Testis (tissue), 2 donors: ENCODE measurements at regions not wholly inside any gene's neighbourhood (a gene's known extent, or its start where the extent isn't known, plus 50 kb on each side); places are given as distances from the start of the nearest gene placed in this dataset.

Experiments used
- CTCF ChIP-seq, 3 experiments: fragments of 450-650 bp in 2 of 3; fragments of 200-600 bp in 1 of 3; sonication (generic) in 1 of 3; IDR thresholded peaks; one replicate each; pipeline ENCODE4 v1.5.1; 2016 to 2019; ENCODE audit warnings: antibody characterized with exemption in 3 of 3, mild to moderate bottlenecking in 2 of 3, moderate library complexity in 1 of 3
- POLR2A ChIP-seq: fragments of 450-650 bp; IDR thresholded peaks from one replicate; pipeline ENCODE4 v1.6.1; 2017; ENCODE audit warnings: antibody characterized with exemption, mild to moderate bottlenecking, moderate library complexity

- TF ChIP-seq CTCF (IDR thresholded peaks at IDR 0.05): no peak
- TF ChIP-seq POLR2A: no peak
Observed at GRCh38 chr1:147091801-147092200, 80.5 kb downstream of the PRKAB2 start.
